GM21526 (cell line): ENCODE measurements at regions not wholly inside any gene's neighbourhood (a gene's known extent, or its start where the extent isn't known, plus 50 kb on each side); places are given as distances from the start of the nearest gene placed in this dataset.

Experiments used
- ATAC-seq: cut with Tn5 transposase; IDR thresholded peaks from one replicate; pipeline ENCODE4 v1.9.1; 2021; ENCODE audit warnings: moderate library complexity; ENCODE audit not compliant: unreplicated experiment, low FRiP score

DNA sequence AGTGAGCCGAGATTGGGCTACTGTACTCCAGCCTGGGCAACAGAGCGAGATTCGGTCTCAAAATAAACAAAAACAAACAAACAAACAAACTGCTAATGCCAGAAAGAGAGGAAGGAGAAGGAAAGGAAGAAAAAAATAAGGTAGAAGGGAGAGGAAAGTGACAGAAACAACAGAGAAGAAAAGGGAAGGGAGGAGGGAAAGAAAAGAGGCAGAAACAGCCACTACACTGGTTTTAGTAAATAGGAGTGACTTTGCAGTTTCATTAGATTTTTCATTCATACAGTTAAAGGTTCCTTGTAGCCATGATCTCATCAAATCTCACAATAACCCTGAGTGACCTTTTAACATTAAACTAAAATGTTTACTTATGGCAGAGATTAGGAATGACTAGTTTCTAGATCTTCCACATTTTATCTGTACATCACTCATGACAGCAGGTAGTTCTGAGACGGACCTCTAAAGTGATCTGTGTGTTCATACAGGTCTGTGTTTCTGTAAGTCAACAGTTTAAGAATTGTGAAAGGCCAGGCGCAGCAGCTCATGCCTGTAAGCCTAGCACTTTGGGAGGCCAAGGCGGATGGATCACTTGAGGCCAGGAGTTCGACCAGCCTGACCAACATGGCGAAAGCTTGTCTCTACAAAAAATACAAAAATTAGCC, 191.3 kb upstream of the KLF14 start:
- no peak for ATAC-seq

DNA sequence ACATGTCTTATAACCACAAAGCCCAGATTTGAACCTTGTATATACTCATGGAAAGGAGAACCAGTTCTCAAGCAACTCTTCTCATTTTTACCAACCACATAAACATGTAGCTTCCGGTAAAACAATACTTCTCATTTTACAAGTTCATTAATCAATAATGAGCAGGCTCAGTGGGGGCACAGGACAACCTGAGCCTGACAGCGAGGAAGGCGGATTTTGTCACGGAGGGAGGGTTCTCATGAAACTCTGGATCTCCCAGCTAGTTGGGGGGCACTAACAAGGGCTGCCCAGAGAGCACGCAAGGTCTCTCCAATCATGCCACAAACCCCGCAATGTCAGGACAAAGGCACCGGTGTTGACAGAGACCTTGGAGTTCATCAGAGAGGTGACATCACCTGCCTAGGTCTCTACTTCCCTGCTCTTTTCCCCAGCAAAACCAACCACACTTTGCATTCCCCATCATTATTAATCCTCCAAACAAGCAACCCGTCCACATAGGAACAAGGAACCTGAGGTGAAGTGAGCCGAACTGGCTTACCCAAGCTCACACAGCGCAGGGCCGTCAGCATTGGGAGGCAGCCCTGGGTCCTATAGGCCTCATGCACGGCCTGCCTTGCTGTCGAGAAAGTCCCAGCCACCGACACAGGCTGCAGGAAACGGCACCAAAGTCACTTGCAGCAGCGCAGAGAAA, 192.1 kb upstream of the KLF14 start:
- ATAC-seq, result no peak

DNA sequence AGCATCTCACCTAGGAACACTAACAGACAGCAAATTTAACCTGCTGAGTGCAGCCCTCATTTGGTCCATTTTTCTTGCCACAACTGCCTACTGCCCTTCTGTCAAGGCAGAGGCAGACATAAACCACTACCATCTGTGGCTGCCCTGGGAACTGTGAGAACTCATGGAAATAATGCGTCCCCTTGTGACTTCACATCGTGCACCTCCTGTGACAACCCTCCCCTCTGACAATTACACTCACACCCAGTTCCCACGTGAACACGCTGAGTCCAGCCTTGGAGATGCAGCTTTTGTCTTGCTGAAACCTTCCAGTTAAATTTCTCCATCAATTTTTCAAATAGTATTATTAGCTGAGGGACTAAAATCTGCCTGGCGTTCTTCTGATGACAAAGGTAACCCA, 193.1 kb upstream of the KLF14 start:
- no peak for ATAC-seq

DNA sequence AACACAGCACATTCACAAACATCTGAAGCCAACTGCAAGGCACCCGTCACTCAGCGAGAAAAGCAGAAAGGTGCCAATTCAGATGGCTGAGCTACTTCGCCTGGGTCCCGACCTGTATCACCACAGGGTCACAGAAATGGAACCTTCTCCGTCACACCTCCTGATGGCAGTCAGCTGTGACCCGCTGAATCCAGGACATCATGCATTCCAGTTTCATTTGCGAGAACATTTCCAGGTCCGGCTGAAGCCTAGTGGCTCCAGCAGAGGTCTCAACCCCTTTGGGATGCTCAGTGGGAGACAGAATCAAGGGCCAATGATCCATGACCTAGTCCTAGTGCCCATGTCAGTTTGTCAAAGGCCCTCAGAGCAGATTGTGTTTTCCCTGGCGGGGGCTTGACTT, 193.6 kb upstream of the KLF14 start:
- ATAC-seq, result no peak

DNA sequence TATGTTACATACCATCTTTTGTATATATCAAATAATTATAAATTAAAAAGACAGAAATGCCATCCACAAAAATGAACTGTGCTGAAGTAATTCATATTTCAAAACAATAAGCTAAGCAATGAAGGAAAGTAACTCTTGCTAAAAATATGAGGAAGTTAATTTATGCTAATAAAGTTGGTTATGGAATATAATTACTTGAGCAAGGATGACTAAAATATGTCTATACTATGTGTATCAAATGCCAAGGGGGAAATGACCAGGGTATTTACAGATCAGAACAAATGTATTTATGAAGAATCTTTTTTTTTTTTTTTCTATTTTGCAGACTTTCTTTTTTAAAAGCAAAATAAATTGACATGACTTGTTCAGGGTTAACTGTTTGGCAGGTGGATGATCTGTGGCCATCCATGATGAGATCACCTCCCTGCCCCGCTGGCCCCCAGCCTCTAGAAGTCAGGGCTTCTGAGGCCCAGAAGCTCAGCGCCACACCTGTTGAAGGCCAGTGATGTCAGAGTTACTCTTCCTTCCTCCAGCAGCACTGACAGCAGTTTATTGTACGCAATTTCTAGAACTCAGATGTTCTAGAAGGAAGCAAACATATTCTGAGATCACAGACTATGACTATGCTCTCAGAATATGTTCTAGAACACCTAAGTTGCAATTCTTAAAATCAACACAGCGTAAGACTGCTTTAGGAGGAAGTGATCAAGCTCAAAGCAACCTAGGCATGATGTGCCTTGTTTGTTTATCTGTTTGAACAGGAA, 196.1 kb upstream of the KLF14 start:
- no peak for ATAC-seq

DNA sequence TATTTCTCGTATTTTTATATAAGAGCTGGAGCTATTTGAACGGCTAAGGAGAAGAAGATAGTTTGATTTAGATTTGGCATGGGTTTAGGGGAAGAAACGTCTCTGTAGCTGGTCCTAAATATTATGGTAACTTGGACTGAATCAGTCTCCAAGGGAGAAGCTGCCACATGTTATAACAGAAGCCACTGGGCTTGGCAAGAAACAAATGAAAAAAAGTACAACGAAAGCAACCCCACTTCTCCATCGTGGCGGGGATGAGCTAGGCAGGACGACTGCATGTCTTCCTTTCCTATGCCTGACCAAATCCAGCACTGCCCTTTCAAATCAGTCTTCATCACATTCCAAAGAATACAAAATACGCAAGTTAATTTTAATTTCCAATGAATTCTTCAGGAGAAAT, 196.7 kb upstream of the KLF14 start:
- no peak for ATAC-seq

DNA sequence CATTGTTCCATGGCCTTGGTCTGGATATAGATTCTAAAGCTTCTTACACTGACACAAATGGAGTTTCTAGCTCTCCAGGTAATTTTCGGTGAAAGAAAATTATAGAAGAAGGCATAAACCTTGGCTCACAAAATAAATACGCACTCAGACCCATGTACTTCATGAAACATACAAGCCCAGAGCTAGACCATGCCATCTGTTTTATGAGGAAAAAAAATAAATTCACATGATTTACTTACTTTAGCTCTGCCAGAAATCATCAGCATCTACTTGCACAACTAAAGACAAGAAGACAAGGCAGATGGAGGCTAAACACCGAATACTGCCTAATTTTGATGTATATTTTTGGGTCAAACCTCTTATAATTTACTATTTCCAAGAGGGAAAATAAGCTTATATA, 197.4 kb upstream of the KLF14 start:
- no peak for ATAC-seq

DNA sequence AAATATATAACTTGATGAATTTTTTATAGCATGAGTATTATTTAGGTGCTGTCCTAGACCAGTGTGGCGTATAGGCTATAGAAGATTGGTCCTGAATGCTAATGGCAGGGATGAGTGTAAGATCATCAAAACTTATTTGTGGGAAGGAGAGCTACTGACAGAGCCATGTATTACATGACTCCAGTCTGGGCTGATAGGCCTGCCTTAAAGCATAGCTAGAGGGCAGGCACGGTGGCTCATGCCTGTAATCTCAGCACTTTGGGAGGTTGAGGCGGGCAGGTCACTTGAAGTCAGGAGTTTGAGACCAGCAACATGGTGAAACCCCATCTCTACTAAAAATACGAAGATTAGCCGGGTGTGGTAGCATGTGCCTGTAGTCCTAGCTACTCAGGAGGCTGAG, 198.1 kb upstream of the KLF14 start:
- no peak for ATAC-seq

DNA sequence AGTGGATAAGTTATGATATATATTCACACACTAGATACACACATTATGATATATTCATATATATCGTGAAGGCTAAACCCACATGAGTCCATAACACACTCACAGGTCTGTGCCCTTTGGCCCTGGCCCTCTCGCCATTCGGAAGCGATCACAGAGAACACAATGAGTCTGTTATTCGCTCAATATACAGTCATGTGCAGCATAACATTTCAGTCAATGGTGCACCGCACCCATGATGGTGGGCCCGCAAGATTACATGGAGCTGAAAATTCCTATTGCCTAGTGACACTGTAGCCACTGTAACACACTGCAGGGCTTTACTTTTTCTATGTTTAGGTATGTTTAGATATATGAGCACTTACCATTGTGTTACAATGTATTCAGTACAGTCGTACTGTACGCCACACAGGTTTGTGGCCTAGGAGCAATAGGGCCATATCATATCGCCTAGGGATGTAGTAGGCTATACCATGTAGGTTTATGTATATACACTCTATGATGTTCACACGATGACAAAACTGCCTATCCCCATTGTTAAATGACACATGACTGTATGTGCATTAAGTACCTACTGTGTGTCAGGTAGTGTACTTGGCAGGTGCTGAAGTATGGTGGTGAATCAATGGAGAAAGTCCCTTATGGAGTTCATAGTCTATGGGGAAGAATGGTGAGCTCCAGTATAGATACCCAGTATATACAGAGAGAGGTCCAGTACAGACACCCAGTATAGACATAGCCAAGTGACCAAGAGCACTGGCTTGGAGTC, 198.8 kb upstream of the KLF14 start:
- no peak for ATAC-seq

DNA sequence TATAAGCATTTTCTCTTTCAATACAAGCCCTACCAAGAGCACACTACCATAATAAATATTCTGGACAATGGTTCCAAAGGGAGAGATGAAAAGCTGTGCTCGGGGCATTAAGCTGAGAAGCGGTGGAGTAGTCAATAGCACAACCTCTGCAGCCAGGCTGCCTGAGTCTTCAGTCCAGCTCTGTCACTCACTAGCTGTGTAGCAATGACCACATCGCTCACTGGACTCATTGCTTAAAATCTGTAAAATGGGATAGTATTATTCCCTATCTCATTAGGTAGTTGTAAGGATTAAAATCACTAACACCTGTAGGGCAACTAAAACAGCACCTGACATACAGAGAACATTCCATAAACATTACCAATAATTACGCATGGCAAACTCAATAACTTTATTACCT, 199.9 kb upstream of the KLF14 start:
- no peak for ATAC-seq

DNA sequence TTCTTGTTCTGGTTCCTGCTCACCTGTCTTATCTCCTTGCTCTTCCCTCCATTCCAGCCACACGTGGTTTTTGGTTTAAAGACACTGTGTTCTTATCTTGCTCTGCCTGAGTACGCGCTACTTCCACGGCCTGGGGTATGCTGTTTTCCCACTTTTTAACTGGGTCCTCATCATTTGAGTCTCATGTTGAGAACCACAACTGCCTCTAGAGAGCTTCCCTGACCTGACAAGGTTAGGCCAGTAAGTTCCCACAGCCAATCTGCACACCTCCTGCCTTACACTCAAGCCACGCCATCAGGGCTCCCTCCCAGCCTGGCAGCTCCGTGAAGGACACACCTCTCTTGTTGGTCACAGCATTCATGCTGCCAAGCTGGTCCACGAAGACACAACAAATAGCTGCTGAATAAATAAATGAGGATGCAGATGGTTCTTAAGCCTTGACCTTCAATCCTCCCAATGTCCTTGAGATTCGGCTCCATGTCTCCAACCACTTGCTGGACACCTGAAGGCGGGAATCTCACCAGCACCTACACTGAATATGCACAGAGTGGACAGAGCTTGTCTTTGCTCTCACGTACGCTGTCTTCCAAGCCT, 201.7 kb upstream of the KLF14 start:
- ATAC-seq, result no peak

DNA sequence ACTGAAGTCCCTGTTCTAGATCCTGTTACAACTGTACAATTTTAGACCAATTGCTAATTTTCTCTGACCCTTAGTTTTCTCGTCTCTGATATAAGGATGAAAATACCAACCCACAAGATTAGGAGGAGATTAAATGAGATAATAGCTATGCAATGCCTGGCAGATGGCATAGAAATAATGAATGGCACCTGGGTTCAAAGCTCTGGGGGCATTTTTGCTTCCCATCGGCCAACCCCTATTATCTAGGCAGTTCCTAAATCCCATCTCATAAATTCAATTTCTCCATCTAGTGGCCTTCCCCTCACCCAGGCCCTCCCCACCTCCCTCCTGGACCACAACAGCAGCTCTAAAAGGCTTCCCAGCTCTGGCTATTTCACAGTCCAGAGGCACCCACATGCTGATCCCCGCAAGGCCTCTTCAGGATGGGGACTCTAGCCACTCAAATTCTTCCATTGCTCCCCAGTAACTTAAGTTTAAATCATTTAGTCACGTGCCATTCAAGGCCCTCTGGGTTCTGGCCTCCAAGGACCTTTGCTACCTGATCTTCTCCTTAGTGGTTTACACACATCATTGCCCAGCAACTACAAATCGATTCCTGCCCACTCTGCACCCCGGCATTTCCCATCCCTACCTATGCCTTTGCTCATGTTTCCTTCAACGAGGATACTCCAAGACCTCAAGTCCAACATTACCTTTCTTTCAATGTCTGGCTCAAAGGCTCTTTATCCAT, 202.4 kb upstream of the KLF14 start:
- no peak for ATAC-seq

DNA sequence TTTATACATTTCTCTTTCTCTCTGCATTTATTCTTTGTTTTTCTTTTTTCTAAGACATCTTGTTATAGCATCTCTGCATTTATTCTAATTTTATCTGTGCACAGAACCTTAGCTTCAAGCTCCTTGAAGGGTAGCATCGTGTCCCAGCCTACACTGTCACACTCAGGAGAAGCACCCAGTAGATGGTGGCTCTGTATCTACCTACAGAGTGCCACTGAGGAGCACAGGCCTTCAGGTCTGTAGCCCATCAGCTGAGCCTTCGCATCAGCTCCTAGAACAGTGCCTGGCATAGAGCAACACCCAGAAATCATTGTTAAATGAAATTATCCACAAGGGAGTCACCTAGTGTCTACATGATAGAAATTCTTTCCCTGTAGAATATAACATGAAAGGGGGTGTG, 203.0 kb upstream of the KLF14 start:
- ATAC-seq, result no peak

DNA sequence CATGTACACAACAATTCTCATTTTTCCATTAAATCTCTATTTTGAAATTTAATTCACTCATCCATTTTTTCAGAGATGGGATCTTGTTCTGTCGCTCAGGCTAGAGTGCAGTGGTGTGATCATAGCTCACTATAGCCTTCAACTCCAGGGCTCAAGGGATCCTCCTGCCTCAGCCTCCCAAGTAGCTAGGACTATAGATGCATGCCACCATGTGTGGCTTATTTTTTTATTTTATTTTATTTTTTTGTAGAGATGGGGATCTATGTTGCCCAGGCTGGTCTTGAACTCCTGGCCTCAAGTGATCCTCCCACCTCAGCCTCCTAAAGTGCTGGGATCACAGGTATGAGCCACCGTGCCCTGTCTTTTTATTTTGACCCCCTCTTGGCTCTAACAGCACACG, 203.8 kb upstream of the KLF14 start:
- no peak for ATAC-seq

DNA sequence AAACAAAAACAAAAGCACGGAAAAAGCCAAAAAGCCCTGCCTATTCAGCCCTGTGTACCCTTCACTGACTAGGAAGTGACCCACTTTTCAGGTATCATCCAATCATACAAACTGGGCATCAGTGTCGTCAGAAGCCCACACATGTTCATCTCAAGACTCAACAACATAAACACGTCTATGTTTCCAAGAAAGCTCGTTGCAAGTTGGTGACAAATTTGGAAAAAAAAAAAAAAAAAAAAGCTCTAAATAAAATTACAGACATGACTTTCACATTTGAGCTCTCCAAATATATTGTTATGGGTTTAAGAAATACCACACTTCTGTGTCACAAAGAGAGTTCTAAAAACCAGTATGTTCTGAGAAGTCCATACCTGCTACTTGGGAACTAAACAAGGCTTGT, 204.7 kb upstream of the KLF14 start:
- ATAC-seq, result no peak

DNA sequence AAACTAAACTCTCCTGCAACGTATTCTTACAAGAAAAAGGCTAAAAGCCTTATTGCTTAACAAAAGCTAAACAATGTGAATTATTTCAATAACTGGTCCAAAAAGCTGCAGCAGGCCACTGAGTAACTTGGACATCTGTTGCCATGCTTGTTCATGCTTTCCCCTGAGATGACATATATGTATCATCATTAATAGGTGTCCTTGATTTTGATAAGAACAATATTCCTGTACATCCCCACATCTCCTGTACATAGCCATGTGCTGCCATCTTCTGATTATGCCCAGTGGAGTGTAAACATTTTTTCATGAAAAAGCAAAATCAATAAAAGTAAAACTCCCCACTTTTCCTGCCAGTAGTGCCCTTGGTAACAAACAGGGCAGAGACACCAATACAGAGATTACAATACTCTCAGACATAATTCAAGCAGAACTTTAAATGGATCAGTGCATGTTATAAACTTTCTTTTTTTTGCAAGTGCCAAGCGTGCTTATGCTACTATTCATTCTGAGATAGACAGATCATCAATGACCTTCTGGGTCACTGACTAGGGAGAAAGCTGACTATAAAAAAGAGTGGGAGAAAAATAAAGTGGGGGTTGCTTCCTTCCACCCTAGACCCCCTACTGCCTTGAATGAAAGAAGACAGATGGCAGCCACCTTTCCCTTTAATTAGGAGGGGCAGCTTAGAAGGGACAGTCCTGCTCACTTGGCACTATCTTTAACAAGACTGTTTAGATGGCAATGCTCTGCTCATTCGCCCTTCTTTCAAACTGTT, 205.5 kb upstream of the KLF14 start:
- ATAC-seq, result no peak

DNA sequence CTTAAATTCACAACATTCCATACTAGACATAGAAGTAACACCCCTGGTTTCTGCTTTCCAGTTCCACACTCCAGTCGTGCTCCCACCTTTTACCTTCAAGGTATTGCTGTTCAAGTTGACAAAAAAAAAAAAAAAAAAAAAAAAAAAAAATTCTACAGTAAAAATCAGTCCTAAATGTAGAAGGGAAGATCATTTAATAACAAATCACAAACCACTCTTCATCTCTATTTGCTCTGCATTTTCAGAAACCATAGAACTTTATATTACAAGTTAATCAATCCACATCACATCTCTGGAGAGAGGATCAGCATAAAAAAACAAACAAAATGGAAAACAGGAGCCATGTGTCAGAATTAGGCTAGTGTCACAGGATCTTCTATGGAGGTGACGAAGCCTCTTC, 206.3 kb upstream of the KLF14 start:
- ATAC-seq, result no peak

DNA sequence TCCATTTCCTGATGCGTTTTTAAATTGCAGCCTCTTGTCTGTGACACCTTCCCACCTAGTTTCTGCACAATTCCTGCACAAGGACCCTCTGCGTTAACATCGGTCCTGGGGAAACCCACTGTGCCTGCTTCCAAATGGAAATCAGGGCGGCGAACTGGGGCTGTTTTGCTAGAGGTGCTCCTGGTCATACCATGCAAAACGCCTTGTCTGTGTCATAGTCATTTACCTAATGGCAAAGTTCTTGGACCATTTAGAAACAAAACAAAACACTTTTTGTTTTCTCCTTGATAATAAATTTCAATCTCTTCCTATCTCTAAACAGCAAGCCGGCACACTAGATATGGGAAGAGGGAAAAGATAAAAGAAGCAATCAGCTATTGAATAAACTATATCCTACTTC, 206.9 kb upstream of the KLF14 start:
- no peak for ATAC-seq
